ENCODE measurements at regions not wholly inside any gene's neighbourhood (a gene's known extent, or its start where the extent isn't known, plus 50 kb on each side); places are given as distances from the start of the nearest gene placed in this dataset.

- Histone ChIP-seq H3K27ac (ENCODE audit: low read depth, low read length) (no peak overlapping the region), H2BK20ac (ENCODE audit: low read length) (peak overlapping the region; percentile 37; the same call in 1 of the 2 replicates), H3K4me1 (replicated peaks in 1 of 4; ENCODE audit: control insufficient read depth in 3 of 4, insufficient read depth in 4 of 4, low read length in 3 of 4) (peaks cover 1 to 22% (median 12%) of the 10 kb centered on the region in 4 experiments), H3K56ac (replicated peaks; ENCODE audit: insufficient read length, low read depth, low read length) (no peak overlapping the region), H4K5ac (ENCODE audit: insufficient read length, low read depth, low read length) (peak overlapping the region; percentile 16), H2BK12ac (ENCODE audit: low read depth, low read length) (no peak overlapping the region), H3K79me2 (ENCODE audit: control insufficient read depth in 1 of 2, insufficient read depth in 2 of 2, low read length in 2 of 2) (no peaks in the 10 kb centered on the region), H2AK5ac (ENCODE audit: low read depth, low read length) (no peak overlapping the region), H3K4me3 (ENCODE audit: extremely low read depth in 1 of 4, insufficient read depth in 2 of 4, low read depth in 3 of 4, low read length in 4 of 4) (no peak overlapping the region), H3K9ac (replicated peaks in 1 of 4; ENCODE audit: extremely low read depth in 1 of 4, low read depth in 3 of 4, low read length in 3 of 4) (no peak overlapping the region), H4K20me1 (replicated peaks in 1 of 2; ENCODE audit: control insufficient read depth in 1 of 2, insufficient read depth in 2 of 2, low read length in 2 of 2) (no peaks in the 10 kb centered on the region), H3K27me3 (replicated peaks in 1 of 4; ENCODE audit: control insufficient read depth in 3 of 4, extremely low read depth in 1 of 4, insufficient read depth in 3 of 4, low read length in 3 of 4) (no peaks in the 10 kb centered on the region), H2AFZ (ENCODE audit: low read length) (no peak overlapping the region), H2BK5ac (ENCODE audit: low read depth, low read length) (no peak overlapping the region), H3K18ac (ENCODE audit: extremely low read depth, low read length) (no peak overlapping the region), H3K4ac (replicated peaks; ENCODE audit: insufficient read length, low read depth, low read length) (no peak overlapping the region), H3K79me1 (ENCODE audit: low read depth, low read length) (no peaks in the 10 kb centered on the region), H3K14ac (ENCODE audit: insufficient read length) (no peak overlapping the region), H3K4me2 (ENCODE audit: insufficient read depth in 1 of 2, low read depth in 2 of 2, low read length in 2 of 2) (no peak overlapping the region), H4K8ac (ENCODE audit: extremely low read depth, insufficient read depth, low read length) (no peak overlapping the region), H4K91ac (replicated peaks; ENCODE audit: insufficient read length, low read length) (no peak overlapping the region), H2BK120ac (replicated peaks; ENCODE audit: low read depth, low read length) (no peak overlapping the region), H2BK15ac (ENCODE audit: low read length) (no peak overlapping the region), H3K36me3 (ENCODE audit: control insufficient read depth in 2 of 4, insufficient read depth in 4 of 4, low read length in 3 of 4) (no peaks in the 10 kb centered on the region), H3K23me2 (ENCODE audit: low read depth, low read length) (no peaks in the 10 kb centered on the region; the same call in 1 of the 2 replicates), H3K23ac (ENCODE audit: insufficient read length) (no peak overlapping the region), H3K9me3 (ENCODE audit: insufficient read depth in 2 of 2, low read depth in 1 of 2, low read length in 1 of 2) (no peaks in the 10 kb centered on the region)
- POLR2A ChIA-PET (ENCODE audit: partially characterized antibody), result interaction anchor here (1.0 to 1.9 kb wide), 2 partner anchors 251 to 253 kb away, joined by 3 to 7 read pairs; partner anchors contain the start of gene ADGRL2
- 21% methylated on average over 1 of the region's 1 CpG; no CpG with 5 or more reads in 1 of the 2 experiments for WGBS, 2 experiments (ENCODE audit: extremely low coverage in 1 of 2, insufficient coverage in 1 of 2, insufficient read length in 1 of 2, insufficient replicate concordance in 2 of 2, low coverage in 1 of 2, low lambda C conversion rate in 2 of 2, missing lambda C conversion rate in 1 of 2)
- TF ChIP-seq RAD21 (IDR thresholded peaks at IDR 0.05 in 1 of 2, conservative IDR thresholded peaks at IDR 0.05 in 1 of 2; ENCODE audit: low read depth in 2 of 2, low read length in 2 of 2) (peak; percentile 85 to 90), RNF2 (IDR thresholded peaks at IDR 0.05; ENCODE audit: borderline replicate concordance, low read depth, low read length, missing control alignments, poor library complexity, severe bottlenecking) (no peak), CTCF (IDR thresholded peaks at IDR 0.05; ENCODE audit: control extremely low read depth in 1 of 3, insufficient read depth in 1 of 3, low read depth in 1 of 3, low read length in 3 of 3) (peak in 2 of 3 experiments; percentile 49 to 72; a peak in 2 of 4 replicates)
- CTCF ChIA-PET (ENCODE audit: partially characterized antibody), result interaction anchor here (0.5 to 5.5 kb wide), 36 partner anchors 9 to 611 kb away, joined by 3 to 34 read pairs (median 4); partner anchors contain the start of gene ADGRL2
- peak; percentile 84 for FAIRE-seq
- no peak for DNase-seq (ENCODE audit: low read depth in 1 of 2, low spot score in 2 of 2)
Measured at GRCh38 chr1:81549588-81550127, 251.1 kb upstream of the ADGRL2 start.

All from H1 (cell line).